ENCODE measurements at regions not wholly inside any gene's neighbourhood (a gene's known extent, or its start where the extent isn't known, plus 50 kb on each side); places are given as distances from the start of the nearest gene placed in this dataset.

DNA sequence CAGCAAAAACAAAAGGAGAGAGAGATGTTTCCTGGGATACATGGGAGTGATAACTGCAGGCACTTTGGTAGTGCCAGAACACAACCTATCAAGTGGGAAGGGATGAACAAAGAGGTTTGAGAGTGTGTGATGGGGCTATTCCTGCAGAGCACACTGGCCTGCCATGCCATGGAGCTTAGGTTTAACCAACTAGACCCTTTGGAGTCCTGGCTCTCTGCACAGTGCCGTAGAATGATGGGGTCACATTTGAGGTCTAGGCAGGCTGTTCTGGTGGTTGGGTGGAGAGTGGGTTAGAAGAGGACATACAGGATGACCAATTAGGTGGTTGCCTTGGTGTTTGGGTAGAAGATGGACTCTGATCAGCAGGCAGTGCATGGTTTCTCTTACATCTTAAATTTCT is 101.9 kb upstream of the HABP2 start:
- TF ChIP-seq, protein P1, sequence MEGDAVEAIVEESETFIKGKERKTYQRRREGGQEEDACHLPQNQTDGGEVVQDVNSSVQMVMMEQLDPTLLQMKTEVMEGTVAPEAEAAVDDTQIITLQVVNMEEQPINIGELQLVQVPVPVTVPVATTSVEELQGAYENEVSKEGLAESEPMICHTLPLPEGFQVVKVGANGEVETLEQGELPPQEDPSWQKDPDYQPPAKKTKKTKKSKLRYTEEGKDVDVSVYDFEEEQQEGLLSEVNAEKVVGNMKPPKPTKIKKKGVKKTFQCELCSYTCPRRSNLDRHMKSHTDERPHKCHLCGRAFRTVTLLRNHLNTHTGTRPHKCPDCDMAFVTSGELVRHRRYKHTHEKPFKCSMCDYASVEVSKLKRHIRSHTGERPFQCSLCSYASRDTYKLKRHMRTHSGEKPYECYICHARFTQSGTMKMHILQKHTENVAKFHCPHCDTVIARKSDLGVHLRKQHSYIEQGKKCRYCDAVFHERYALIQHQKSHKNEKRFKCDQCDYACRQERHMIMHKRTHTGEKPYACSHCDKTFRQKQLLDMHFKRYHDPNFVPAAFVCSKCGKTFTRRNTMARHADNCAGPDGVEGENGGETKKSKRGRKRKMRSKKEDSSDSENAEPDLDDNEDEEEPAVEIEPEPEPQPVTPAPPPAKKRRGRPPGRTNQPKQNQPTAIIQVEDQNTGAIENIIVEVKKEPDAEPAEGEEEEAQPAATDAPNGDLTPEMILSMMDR (conservative IDR thresholded peaks at IDR 0.05) = no peak
- no peak for TF ChIP-seq EZH2 (IDR thresholded peaks at IDR 0.05; ENCODE audit: low read depth)
- BruUV-seq (replicated peaks) = no TSS peak
- Histone ChIP-seq H3K4me3 (no peak overlapping the region), H3K9me2 (ENCODE audit: insufficient read depth) (no peaks in the 10 kb centered on the region), H3F3A (ENCODE audit: insufficient read depth, low read depth) (no peaks in the 10 kb centered on the region), H3K4me1 (replicated peaks; ENCODE audit: insufficient read depth) (no peaks in the 10 kb centered on the region), H2AFZ (no peak overlapping the region), H4K20me1 (ENCODE audit: insufficient read depth) (no peaks in the 10 kb centered on the region), H3K36me3 (ENCODE audit: low read depth) (no peaks in the 10 kb centered on the region), H3K79me2 (ENCODE audit: low read depth) (no peaks in the 10 kb centered on the region), H3K4me2 (no peak overlapping the region), H3K27me3 (ENCODE audit: insufficient read depth, low read depth) (no peaks in the 10 kb centered on the region), H3K27ac (no peak overlapping the region), H3K9me3 (ENCODE audit: insufficient read depth, low read depth) (no peaks in the 10 kb centered on the region)
- intact Hi-C loops (cut with micrococcal nuclease; ENCODE audit: unreplicated experiment) = no loop called here
- CTCF ChIA-PET = no interaction called here
- POLR2A ChIA-PET (ENCODE audit: unreplicated experiment) = no interaction called here
- no peak for DNase-seq

DNA sequence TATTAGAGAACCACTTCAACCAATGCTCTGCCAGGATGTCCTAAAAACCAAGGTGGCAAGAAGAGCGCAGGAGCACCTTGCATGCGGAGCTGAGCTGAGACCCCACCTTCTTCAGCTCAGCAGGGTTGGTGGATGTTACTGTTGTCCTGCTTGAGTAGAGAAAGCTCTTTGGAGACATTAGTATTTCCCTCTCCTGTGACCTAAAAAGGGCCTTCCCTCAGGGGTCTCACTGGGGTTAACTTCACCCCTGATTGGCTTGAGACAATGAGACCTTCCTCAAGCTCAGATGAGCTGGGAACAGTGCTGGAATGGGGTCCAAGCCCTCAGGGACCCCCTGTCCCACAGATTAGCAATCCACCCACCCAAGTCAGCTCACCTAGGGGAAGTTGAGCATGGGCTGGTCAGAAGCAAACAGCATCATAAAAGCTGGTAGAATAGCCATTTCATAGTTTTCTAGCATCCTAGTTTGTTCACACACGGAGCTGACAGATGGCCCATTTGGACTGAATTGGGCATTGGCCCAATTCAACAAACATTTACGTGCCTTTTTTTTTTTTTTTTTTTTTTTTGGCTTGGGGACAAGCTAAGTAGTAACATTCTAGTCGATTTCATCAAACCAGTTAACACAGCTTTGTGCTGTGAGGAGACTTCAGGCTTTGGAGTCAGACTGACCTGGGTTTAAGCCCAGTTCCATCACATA is 100.6 kb upstream of the HABP2 start:
- H3K36me3 ChIP-seq (ENCODE audit: low read depth) = no peaks in the 10 kb centered on the region
- no TSS peak for BruUV-seq (replicated peaks)
- TF ChIP-seq EZH2 (IDR thresholded peaks at IDR 0.05; ENCODE audit: low read depth) = no peak
- TF ChIP-seq, protein P1 (conservative IDR thresholded peaks at IDR 0.05) = no peak
- H3K27me3 ChIP-seq (ENCODE audit: insufficient read depth, low read depth) = no peaks in the 10 kb centered on the region
- no peaks in the 10 kb centered on the region for H4K20me1 ChIP-seq (ENCODE audit: insufficient read depth)
- H3K4me3 ChIP-seq = no peak overlapping the region
- no peaks in the 10 kb centered on the region for H3F3A ChIP-seq (ENCODE audit: insufficient read depth, low read depth)
- no peak overlapping the region for H3K4me2 ChIP-seq
- H3K9me3 ChIP-seq (ENCODE audit: insufficient read depth, low read depth) = no peaks in the 10 kb centered on the region
- no peaks in the 10 kb centered on the region for H3K4me1 ChIP-seq (replicated peaks; ENCODE audit: insufficient read depth)
- POLR2A ChIA-PET (ENCODE audit: unreplicated experiment) = interaction anchor here (0.6 kb wide), 1 partner anchor 102 kb away, joined by 4 read pairs; no protein-coding TSS in a partner anchor
- no peak for DNase-seq
- no peaks in the 10 kb centered on the region for H3K79me2 ChIP-seq (ENCODE audit: low read depth)
- H3K9me2 ChIP-seq (ENCODE audit: insufficient read depth) = no peaks in the 10 kb centered on the region
- CTCF ChIA-PET = no interaction called here
- H3K27ac ChIP-seq = no peak overlapping the region
- no peak overlapping the region for H2AFZ ChIP-seq
- intact Hi-C loops (cut with micrococcal nuclease; ENCODE audit: unreplicated experiment) = no loop called here

DNA sequence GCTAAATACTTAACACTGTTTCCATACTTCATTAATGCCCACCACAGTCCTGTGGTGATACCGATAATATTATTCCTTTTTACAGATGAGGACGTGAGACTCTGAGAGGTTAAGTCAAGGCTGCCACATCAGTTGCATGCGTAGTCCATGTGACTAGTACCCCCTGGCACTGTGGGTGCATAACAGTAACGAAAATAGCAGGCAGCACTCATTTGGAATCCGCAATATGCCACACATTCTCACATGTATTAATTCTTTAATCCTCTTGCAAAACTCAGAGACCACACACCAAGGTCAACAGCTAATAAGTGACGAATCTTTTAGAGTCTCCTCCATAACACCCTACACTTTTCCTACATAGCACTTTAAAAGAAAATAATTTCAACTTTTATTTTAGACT is 99.5 kb upstream of the HABP2 start:
- ChIA-PET POLR2A (ENCODE audit: unreplicated experiment) (no interaction called here), CTCF (no interaction called here)
- Histone ChIP-seq H3K9me2 (ENCODE audit: insufficient read depth) (no peaks in the 10 kb centered on the region), H3K27ac (no peak overlapping the region), H3K4me2 (no peak overlapping the region), H2AFZ (no peak overlapping the region), H3K79me2 (ENCODE audit: low read depth) (no peaks in the 10 kb centered on the region), H3K4me3 (no peak overlapping the region), H4K20me1 (ENCODE audit: insufficient read depth) (no peaks in the 10 kb centered on the region), H3K4me1 (replicated peaks; ENCODE audit: insufficient read depth) (no peaks in the 10 kb centered on the region), H3K36me3 (ENCODE audit: low read depth) (no peaks in the 10 kb centered on the region), H3F3A (ENCODE audit: insufficient read depth, low read depth) (no peaks in the 10 kb centered on the region), H3K9me3 (ENCODE audit: insufficient read depth, low read depth) (no peaks in the 10 kb centered on the region), H3K27me3 (ENCODE audit: insufficient read depth, low read depth) (no peaks in the 10 kb centered on the region; the same call in 1 of the 2 replicates)
- no peak for TF ChIP-seq EZH2 (IDR thresholded peaks at IDR 0.05; ENCODE audit: low read depth)
- TF ChIP-seq, protein P1 (conservative IDR thresholded peaks at IDR 0.05) = no peak
- intact Hi-C loops (cut with micrococcal nuclease; ENCODE audit: unreplicated experiment) = no loop called here
- DNase-seq = no peak
- BruUV-seq (replicated peaks) = no TSS peak

Data from PC-9 (cell line).